ENCODE measurements at regions not wholly inside any gene's neighbourhood (a gene's known extent, or its start where the extent isn't known, plus 50 kb on each side); places are given as distances from the start of the nearest gene placed in this dataset.

DNA sequence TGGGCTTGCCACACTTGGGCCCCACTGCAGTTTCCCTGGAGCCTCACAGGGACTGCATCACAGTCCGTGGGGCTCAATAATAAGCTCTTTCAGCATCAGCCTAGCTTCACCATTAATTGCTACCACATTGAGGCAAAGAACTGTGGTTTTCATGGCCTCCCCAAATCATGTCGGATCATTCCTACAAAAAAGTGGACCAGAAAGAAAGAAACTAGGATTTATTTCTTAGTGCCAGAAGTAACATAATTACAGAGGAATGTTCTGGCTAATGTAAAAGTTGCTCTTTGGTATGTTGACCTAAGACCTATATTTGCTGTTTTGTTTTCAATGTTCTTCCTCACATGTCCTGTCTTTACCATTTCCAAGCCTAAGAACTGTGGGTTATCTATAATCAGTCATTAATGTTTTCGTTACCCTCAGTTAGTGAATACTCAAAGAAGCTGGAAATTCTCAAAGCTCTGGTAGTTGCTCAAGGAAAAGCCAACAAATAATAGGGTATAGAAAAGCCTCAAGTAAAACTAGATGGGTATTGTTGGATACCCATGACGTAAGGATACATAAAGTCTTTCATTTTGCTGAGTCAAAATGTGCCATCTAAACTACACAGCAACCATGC is 173.9 kb downstream of the LTN1 start:
- TF ChIP-seq CTCF (optimal IDR thresholded peaks at IDR 0.05 in 1 of 3, IDR thresholded peaks at IDR 0.05 in 1 of 3, conservative IDR thresholded peaks at IDR 0.05 in 1 of 3; ENCODE audit: extremely low read depth in 1 of 3, insufficient read depth in 2 of 3, low read length in 3 of 3), result no peak
- no peak for TF ChIP-seq EZH2 (IDR thresholded peaks at IDR 0.05; ENCODE audit: low read length)
